Lower leg skin (tissue), 4 donors: ENCODE measurements at regions not wholly inside any gene's neighbourhood (a gene's known extent, or its start where the extent isn't known, plus 50 kb on each side); places are given as distances from the start of the nearest gene placed in this dataset.

Experiments
- DNase-seq, 2 donors: peaks; one replicate each; pipeline ENCODE4 v3.0.0-alpha.2; 2019; ENCODE audit warnings: low spot score in 2 of 2
- H3K4me3 ChIP-seq: fragments of 200-600 bp; sonication (generic); 2 replicates; pipeline ENCODE4 v1.5.1; 2017; ENCODE audit warnings: mild to moderate bottlenecking, low read depth; ENCODE audit not compliant: poor library complexity, severe bottlenecking
- CTCF ChIP-seq, 3 donors: fragments of 450-650 bp; IDR thresholded peaks; one replicate each; pipeline ENCODE4 v1.5.1; 2016; ENCODE audit warnings: antibody characterized with exemption in 3 of 3, mild to moderate bottlenecking in 3 of 3, moderate library complexity in 2 of 3
- POLR2A ChIP-seq, 2 donors: fragments of 450-650 bp; IDR thresholded peaks; one replicate each; pipeline ENCODE4 v1.6.1; 2016 to 2017; ENCODE audit warnings: antibody characterized with exemption in 2 of 2, mild to moderate bottlenecking in 1 of 2, moderate library complexity in 1 of 2
- WGBS, 2 donors: methylation state at CpG; one replicate each; pipeline ENCODE4 v1.1.5; 2018; 5-methylcytosine and 5-hydroxymethylcytosine counted together
- intact Hi-C: fragments of 100-400 bp; cut with DNase I; formaldehyde crosslinking; loops from one replicate; pipeline ENCODE4 v1.15.0; 2023; ENCODE audit warnings: low total_unique reads

DNA sequence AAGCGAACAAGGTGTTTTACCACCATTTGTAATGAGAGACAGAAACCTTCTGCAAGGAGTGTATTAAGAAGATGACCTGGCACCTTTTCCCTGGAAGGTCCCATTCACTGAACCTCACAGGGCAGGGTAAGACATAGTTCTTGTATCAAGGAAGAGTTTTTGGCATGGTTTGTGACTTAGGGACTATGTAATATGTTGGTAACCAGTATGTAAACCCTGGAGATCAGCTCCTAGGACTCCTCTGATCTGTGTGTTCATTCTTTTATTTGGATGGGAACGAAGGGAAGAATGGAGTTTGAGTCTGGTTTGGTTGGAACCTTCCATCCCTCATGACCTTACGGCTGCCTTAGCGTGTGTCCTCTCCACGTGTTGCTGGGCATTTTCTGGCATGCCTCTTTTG is 175.4 kb downstream of the CAND1 start:
- H3K4me3 ChIP-seq = no peak overlapping the region
- WGBS, 2 donors = 73 to 82% methylated on average over 5 of the region's 5 CpGs
- DNase-seq = no peak
- TF ChIP-seq POLR2A (IDR thresholded peaks at IDR 0.05) (no peak), CTCF (IDR thresholded peaks at IDR 0.05) (no peak)
- intact Hi-C loops = no loop called here

DNA sequence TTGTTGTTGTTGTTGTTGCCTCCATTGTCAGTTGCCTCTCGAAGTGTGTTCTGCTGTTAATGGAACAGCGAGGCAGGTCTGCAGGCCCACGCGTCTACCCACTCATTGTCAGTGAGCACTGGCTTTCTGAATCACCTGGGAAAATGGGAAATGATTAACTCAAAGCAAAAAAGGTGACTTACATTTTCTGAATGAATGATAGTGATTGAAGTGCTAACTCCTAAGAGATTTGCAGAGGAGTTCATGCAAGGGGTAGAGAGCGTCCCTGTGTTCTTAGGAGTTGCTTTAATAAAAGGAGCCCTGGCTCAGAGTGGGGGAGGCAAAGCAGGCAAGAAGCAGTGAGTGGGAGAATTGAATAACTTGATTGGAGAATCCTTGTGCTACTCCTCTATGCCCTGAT is 177.6 kb downstream of the CAND1 start:
- no peak for DNase-seq
- no peak overlapping the region for H3K4me3 ChIP-seq
- 77 to 93% methylated on average over 5 of the region's 5 CpGs for WGBS, 2 donors
- intact Hi-C loops = no loop called here
- no peak for TF ChIP-seq POLR2A (IDR thresholded peaks at IDR 0.05)
- no peak for TF ChIP-seq CTCF (IDR thresholded peaks at IDR 0.05)

- TF ChIP-seq POLR2A (IDR thresholded peaks at IDR 0.05) (no peak), CTCF (IDR thresholded peaks at IDR 0.05) (no peak)
- H3K4me3 ChIP-seq = no peak overlapping the region
- no peak for DNase-seq
- intact Hi-C loops = no loop called here
Observed at GRCh38 chr12:67447180-67447579, 178.0 kb downstream of the CAND1 start.

DNA sequence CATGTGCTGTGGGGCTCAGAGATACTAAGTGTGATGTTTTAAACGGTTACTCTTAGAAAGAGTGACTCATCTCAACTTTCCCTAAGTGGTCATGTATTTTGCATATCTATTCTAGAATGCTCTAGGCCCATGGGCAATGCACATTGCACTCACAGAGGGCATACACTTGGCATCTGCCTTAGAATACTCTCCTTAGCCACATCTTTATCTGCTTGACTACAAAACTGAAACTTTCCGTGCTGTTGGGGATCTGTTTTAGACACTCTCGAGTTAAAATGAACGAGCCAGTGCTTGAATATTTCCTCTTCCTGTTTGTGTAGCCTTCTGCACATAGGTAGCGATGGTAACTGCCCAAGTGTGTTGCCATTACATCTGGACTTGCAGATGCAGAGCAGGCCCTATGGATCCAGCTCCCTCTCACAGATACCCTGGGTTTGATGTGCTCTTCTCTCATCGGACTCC is 180.5 kb downstream of the CAND1 start:
- no peak for TF ChIP-seq CTCF (IDR thresholded peaks at IDR 0.05)
- TF ChIP-seq POLR2A (IDR thresholded peaks at IDR 0.05) = no peak
- intact Hi-C loops = no loop called here
- 64 to 75% methylated on average over 6 of the region's 6 CpGs for whole genome bisulfite sequencing, 2 donors
- H3K4me3 ChIP-seq = no peak overlapping the region
- DNase-seq = no peak

DNA sequence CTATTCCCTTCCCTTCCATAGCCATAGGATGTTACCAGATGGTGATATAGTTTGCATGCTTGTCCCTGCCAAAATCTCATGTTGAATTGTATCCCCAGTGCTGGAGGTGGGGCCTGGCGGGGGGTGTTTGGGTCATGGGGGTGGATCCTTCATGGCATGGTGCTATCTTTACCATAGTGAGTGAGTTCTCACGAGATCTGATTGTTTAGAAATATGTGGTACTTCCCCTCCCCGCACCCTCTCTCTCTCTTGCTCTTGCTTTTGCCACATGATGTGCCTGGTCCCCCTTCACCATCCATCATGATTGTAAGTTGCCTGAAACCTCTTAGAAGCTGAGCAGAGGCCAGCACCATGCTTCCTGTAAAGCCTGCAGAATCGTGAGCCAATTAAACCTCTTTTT is 181.3 kb downstream of the CAND1 start:
- no peak overlapping the region for H3K4me3 ChIP-seq
- DNase-seq = no peak
- TF ChIP-seq CTCF (IDR thresholded peaks at IDR 0.05) (no peak), POLR2A (IDR thresholded peaks at IDR 0.05) (no peak)
- intact Hi-C loops = no loop called here
- 75 to 78% methylated on average over 4 of the region's 4 CpGs for WGBS, 2 donors

GRCh38 chr12:67451206-67451605 is 182.0 kb downstream of the CAND1 start:
- intact Hi-C loops = no loop called here
- TF ChIP-seq CTCF (IDR thresholded peaks at IDR 0.05) = no peak
- no peak for TF ChIP-seq POLR2A (IDR thresholded peaks at IDR 0.05)
- no peak overlapping the region for H3K4me3 ChIP-seq
- DNase-seq = no peak
- WGBS, 2 donors = 37 to 50% methylated on average over 4 of the region's 4 CpGs
